HG02981 (cell line): ENCODE measurements at regions not wholly inside any gene's neighbourhood (a gene's known extent, or its start where the extent isn't known, plus 50 kb on each side); places are given as distances from the start of the nearest gene placed in this dataset.
"Not testable (repeated sequence)": the region's sequence is repeated elsewhere in the genome, so short reads cannot be mapped to it uniquely, and the experiment has no call there.

Source experiments
- ATAC-seq: cut with Tn5 transposase; IDR thresholded peaks from one replicate; pipeline ENCODE4 v1.9.1; 2021; ENCODE audit warnings: mild to moderate bottlenecking, moderate library complexity; ENCODE audit not compliant: unreplicated experiment

DNA sequence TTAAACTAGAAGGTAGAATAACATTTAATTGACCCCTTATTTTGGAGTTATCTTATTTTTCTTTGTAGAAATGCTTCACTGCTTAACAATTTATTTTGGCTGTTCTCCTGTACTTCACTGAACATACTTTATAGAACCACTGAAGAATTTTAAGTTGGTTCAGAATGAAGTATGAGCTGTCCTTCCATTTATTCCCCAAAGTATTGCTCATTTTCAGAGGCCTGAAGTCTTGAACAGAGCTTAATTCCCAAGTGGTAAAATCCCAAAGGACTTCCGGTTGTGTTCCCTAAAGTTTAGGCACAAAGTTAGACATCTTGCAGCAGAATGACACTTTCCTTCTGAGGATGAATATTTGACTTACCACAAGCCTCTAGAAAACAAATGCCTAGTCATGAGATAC lies 233.3 kb downstream of the TINAG start:
- ATAC-seq, result no peak

DNA sequence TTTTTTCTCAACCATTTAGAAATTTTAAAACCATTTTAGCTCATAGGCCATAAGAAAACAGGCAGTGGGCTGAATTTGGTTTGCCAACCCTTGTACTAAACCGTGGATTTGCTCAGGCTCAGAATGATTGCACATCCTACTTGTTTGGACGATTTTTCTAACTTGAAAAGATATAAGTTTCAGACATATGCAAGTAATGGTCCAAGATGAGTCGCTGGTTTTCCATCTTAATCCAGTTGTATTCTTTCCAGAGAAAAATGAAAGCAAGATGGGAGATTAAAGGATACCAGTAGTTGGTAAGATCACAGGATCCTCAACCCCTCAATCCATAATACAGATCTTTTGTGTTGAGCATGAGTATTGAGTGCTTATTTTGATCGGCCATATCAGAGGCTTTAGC lies 250.9 kb downstream of the TINAG start:
- ATAC-seq, result no peak

DNA sequence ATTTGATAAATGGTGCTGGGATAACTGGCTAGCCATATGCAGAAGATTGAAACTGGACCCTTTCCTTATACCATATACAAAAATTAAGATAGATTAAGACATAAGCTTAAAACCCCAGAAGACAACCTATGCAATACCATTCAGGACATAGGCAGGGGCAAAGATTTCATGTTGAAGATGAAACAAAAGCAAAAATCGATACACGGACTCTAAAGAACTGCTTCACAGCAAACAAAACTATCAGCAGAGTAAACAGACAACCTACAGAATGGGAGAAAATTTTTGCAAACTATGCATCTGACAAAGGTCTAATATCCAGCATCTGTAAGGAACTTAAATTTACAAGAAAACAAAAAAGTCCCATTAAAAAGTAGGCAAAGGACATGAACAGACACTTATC lies 255.9 kb downstream of the TINAG start:
- ATAC-seq, result not testable (repeated sequence)

DNA sequence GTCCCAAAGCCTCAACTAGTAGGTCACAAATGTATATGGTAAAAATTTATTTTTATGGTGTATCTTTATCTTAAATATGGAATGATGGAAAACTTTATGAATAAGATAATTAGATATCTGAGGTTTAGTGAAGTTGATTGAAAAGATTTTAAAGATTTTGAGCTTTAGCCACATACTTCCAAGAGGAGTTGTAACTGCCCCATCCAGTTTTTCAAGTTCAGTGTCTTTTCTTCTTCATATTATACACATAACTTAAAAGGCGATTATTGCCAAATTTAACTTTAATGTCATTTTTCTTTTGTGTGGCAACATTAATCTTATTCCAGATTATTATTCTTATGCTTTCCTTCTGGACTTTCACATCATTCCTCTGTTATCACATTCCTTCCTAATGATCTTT lies 266.4 kb downstream of the TINAG start:
- ATAC-seq, result no peak

DNA sequence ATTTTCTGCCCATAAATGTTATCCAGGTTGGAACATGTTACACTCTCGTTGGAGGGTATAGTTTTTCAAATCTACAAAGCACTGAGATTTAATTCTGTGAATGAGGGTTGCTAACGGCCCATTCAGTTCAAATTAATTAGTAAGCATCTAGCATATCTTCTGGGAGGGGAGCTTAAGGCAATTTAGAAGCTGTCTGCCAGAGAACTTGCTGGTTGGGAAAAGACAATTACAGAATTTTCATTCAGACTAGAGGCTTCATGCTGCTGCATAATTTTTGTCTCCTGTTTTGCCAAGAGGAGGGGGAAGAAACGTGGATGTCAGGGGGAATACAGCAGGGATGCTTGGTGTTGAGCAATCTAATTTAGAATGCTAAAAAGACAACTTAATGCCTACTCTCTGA lies 268.3 kb upstream of the FAM83B start:
- no peak for ATAC-seq

DNA sequence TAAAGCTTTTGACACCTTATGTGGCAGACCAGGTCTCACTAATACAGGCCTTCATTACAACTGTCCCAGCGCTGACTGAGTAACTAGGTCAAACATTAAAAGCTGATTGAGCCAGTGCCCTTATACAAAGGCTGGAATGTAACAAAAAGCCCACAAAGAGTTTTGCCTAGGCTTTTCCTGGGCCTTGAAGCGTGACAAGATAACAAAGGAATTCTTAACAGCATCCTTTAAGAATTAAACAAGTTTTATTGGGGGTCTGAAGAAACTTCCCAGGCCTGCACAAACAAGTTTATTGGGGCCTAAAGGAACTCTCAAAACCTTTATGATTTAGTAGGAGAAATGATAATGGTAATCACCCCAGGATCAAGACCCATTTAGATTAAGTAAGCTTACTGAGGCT lies 267.6 kb upstream of the FAM83B start:
- ATAC-seq, result no peak

DNA sequence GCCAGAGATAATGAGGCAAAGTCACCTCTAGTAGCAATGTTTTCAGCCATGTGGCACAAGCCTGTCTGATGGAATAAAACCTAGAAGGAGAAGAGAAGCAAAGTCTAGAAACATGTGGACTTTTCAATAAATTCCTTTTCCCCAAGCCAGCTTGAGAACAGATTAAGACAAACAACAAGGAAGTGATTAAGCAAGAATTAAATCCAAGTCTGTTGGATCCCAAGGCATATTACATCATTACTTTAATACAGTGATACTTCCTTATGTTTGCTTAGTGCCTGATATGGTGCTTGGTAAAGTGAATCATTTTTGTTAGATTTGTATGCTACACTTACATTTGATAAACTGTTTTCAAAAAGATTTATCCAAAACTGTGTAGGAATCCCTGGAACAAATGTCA lies 260.3 kb upstream of the FAM83B start:
- no peak for ATAC-seq

DNA sequence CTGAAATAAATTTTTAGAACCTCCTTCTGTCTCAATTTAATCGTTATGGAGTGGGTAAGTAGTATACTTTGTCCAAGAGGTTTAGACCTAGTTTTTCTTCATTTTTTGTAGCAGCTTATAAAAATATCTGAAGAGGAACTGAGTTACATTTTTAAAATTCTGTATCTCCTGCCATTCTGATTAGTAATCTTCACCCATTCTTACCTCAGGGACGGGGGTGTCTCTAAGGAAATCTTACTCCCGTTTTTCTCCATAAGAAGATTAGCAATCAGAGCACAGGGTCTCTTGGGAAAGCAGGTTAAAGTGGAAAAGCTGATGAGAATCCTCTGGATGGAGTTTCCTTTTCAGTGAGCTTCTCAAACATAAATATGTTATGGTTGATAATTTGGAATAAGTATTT lies 259.3 kb upstream of the FAM83B start:
- ATAC-seq, result no peak

DNA sequence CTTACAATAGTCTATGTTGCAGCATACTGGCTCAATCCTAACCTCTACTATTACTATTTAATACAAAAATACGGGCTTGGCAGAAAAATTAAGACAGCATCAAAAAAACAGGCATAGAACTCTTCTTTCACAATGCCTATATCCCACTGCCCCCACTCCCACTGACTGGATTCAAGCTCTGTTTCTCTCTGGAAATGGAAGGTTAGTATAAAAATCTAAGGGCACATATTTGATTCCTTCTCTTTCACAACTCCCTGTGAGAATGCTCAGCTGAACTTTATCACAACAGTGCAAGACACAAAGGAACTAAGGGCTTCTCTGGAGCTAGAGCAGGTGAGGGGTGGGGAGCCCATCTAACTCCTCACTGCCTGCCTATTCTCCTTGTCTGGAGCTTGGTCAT lies 258.4 kb upstream of the FAM83B start:
- ATAC-seq, result no peak

DNA sequence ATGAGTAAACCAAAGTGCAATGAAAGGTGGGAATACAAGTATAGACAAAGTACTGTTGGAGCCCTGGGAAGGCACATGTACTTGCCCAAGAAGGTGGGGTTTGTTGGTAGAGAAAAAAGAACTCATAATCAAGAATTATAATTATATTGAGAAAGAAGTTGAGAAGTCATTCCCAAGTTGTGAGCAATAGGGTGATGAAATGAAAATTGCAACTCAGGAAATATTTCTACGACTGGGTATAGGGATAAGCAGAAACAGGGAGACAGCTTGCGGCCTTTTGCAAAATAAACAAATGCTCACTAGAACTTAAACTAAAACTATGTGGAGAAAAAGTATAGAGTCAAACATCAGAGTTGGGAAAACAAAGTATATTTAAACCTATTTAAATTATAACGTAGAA lies 250.7 kb upstream of the FAM83B start:
- ATAC-seq, result no peak

DNA sequence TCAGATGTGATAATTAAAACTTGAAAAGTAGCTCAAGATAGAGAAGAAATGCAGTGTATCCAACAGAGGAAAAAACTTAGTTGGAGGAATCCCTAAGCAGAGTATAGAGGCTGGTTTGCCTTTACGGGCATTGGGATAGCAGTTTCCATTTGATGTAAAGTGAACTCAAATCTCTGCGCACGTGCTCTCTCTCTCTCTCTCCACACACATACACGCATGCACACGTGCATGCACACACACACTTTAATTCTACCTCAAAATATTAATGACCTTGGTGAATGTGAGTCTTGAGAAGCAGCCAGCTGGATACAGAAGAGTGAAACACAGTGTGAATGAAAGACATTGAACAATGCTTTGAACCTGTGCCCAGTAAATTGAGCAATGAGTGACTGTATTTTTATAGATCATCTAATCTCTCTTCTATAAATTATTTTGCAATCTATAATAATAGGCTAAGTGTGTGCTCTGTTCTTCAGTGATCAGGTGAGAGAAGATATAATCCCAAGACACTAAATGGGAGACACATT lies 247.7 kb upstream of the FAM83B start:
- ATAC-seq, result no peak

DNA sequence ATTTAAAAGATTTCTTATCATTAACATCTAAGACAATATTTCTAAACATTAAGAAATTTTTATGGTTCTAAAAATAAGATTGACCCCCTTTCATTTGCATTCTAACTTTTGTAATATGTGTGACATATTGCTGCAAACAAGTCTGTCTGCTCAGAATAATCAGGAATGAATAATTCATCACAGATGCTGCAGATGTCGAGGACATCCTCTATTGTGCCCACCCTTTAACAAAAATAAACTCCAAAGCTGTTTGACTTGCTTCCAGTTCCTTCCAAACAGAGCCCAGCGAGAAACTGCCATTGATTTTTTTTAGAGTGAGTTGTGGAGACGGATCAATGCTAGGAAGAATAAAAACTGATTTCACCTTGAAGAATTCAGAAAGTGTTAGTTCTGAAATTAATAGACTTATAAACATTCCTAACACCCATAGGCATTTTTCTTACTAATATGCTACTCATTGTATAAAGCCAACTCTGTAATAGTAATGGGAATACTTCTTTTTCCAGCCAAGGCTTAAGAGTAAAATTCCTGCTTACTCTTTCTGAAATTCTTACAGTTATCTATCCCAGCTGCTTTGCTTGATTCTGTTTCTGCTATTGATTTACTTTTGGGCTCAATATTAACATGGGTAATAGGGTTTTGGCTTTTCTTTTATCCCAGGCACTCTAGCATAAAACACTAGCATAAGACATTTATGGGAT lies 244.8 kb upstream of the FAM83B start:
- no peak for ATAC-seq

DNA sequence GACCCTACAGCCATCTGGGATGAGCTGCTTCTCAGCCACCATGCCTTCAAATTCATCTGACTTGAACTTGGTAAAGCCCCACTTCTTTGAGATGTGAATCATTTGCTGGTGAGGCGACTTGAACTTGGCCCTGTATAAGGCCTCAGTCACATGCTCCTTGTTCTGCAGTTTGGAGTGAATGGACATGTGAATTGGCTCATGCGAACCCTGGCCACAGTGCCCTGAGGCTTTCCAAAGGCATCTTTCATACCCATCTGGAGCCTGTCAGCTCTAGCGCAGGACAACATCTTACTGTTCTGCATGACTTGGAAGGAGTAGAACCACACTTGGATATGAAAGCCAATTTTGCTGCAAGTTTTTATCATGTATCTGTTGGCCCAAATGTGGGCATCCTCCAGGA lies 244.0 kb upstream of the FAM83B start:
- no peak for ATAC-seq

DNA sequence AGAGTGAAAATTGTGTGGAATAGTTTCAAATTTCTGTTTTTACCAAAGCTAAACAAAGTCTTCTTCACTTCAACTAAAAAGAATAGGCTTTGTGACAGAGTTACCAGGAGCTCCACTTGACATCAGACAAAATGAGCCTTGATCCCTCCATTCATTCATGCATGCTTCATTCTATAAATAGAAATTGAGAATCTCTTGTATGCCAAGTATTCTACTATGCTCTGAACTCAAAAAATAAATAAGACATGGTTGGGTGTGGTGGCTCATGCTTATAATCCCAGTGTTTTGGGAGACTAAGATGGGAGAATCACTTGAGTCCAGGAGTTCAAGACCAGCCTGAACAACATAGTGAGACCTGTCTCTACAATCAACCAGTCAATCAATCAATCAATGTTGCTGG lies 236.6 kb upstream of the FAM83B start:
- ATAC-seq, result no peak

DNA sequence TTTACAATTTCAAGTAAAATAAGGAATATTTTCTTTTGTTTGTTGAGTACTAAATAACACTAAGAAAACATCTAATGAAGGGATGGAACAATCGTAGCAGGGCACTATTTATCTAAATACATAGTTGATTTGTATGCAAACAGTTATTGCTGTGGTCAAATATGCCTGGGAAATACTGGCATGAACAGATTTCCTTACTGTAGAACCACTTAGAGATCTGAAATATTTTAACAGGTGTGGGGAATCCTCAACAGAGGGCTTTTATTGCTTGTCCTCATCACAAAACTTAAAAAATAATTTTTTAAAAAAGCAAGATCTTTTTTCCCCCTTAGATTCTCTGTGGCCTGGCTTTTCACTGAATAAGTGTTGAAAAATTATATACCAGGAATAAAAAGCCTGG lies 233.0 kb upstream of the FAM83B start:
- ATAC-seq, result no peak

DNA sequence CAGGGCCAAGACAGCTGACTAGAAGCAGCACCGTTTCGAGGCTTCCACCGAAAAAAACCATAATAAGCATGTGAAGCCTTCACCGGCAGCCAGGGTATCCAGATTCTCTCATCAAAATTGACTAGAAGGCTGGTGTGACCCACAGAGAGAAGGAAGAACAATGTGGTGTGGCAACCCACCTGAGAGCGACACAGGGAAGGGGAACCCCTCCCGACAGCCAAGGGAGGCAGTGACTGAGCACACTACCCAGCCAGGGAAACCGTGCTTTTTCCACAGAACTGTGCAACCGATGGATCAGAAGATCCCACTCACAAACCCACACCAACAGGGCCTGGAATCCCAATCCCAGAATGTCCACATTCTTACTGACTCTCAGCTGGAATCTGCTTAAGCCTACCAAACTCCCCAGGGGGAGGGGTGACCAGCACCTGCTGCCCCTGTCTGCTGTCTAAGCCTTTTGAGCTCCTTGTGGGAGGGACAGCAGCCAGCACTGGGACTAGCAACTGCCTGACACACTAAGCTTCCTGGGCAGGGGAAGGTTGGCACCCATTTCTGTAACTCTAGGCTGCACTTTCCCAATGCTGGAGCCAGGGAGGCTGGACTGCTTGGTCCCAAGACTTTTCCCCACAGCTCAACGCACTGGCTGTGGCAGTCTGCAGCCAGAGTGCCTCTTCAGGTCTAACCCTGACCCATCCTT lies 231.9 kb upstream of the FAM83B start:
- no peak for ATAC-seq

DNA sequence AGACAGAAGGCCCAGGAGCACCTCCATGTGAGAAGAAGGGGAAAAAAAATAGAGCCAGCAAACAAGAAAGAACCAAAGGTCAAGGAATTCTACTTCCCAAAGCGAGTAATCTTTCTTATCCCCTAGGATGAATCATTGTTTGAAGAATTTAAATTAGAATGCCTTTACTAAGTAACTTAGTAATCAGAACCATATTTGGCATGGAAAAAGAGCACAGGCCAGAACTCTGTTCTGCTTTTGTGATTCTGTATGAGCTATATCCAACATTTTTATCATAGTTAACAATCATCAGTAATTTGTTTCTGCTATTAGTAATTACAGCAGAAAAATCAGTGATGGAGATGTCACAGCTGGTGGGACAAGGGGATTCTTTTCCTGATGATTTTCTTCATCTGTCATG lies 228.8 kb upstream of the FAM83B start:
- ATAC-seq, result no peak

DNA sequence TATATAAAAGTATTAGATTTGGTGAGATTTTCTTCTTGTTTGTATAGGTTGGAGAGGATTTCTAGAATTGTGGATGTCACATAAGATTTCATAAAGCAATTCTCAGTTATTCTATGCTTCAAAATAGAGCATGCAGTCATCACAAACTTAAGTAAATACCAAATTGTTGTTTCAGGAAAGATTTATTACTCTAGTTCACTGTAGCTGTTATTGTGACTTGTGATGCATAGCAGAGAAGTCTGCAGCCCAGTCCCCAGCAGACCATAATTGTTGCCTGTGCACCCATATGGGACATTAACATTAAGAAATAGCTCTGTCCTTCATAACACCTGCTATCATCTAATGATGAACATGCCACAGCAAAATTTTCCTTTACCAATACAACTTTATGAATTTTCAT lies 228.0 kb upstream of the FAM83B start:
- ATAC-seq, result no peak

DNA sequence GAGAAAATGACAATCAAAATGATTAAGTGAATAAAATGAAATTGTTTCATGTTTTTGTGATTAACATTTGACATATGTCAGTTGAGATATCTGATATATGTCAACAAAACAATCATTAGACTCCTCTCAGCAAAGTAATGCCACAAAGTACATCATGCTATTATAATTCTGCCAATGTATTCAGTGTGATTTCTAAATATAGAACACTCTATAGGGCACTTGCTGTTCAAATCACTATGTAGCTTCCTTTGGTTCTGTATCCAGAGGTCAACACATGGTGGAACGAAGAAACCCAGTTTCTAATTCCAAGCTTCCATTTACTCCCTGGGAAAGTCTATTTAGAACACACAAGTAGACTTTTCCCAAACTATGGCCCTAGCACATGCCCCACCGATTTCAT lies 227.5 kb upstream of the FAM83B start:
- no peak for ATAC-seq

DNA sequence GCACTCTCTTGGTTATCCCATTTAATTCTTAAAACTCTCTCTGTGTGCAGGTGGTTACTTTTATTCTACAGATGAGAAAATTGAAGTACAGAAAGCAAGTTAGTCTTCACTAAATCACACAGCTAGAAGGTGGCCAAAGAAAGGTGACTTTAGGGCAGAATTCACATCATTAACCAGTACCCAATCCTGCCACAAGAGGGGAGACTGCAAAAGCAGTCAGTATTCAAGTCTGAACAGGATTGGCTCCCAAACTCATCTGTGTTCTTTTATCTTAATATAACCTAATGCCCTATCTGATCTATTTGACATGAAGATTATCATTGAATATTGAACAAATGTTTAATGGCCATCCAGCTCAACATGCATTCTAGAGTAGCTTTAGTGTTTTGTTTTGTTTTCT lies 225.3 kb upstream of the FAM83B start:
- ATAC-seq, result peak; percentile 92

DNA sequence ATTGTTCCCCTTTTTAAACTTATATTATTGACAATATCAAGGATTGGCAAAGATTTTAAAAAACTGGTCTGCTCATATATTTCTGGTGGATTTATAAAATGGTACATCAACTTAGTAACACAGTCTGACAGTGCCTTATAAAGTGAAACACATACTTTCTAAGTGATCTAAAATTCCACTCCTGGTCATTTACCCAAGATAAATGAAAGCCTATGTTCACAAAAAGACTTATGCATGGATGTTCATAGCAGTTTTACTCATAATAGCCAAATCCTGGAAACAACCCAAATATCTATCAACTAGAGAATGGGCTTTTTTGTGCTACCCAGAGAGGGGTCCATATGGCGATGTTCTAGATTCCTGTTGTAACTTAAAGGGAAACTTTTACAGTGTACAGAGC lies 222.4 kb upstream of the FAM83B start:
- ATAC-seq, result no peak

DNA sequence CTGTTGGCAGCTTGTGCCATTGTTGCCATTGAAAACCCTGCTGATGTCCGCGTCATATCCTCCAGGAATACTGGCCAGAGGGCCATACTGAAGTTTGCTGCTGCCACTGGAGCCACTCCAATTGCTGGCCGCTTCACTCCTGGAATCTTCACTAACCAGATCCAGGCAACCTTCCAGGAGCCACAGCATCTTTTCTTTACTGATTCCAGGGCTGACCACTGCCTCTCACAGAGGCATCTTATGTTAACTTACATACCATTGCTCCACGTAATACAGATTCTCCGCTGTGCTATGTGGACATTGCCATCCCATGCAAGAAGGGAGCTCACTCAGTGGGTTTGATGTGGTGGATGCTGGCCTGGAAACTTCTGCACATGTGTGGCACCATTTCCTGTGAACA lies 221.8 kb upstream of the FAM83B start:
- ATAC-seq, result no peak

DNA sequence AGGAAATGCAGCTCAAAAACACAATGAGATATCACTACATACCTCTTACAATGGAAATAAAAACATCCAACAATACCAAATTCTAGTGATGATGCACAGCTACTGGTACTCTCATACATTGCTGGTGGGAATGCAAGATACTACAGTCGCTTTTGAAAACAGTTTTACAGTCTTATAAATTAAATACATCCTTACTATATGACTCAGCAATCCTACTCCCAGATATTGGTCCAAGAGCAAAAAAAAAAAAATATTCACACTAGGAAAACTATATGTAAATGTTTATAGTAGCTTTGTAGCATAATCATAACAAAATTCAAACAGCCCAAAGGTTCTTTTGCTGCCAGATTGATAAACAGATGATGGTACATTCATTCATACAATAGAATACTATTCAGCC lies 217.4 kb upstream of the FAM83B start:
- no peak for ATAC-seq
